NCI-H345 (cell line): ENCODE measurements at regions not wholly inside any gene's neighbourhood (a gene's known extent, or its start where the extent isn't known, plus 50 kb on each side); places are given as distances from the start of the nearest gene placed in this dataset.

Source experiments
- DNase-seq: peaks from one replicate; lab custom pipeline; 2025; lab: John Stamatoyannopoulos, UW

- no peak for DNase-seq
These were observed 357.3 kb upstream of the RGS6 start for GRCh38 chr14:71574976-71575375.

- DNase-seq = no peak
These were observed 355.8 kb upstream of the RGS6 start for GRCh38 chr14:71576472-71576871.

- DNase-seq = no peak
These were observed 352.9 kb upstream of the RGS6 start for GRCh38 chr14:71579331-71579730.

GRCh38 chr14:71582705-71583104 is 349.5 kb upstream of the RGS6 start:
- no peak for DNase-seq

GRCh38 chr14:71583194-71583593 is 349.0 kb upstream of the RGS6 start:
- no peak for DNase-seq

GRCh38 chr14:71583705-71584104 is 348.5 kb upstream of the RGS6 start:
- no peak for DNase-seq

GRCh38 chr14:71585361-71585760 is 346.9 kb upstream of the RGS6 start:
- no peak for DNase-seq

GRCh38 chr14:71586131-71586897 is 345.9 kb upstream of the RGS6 start:
- no peak for DNase-seq

GRCh38 chr14:71588028-71588427 is 344.2 kb upstream of the RGS6 start:
- DNase-seq = no peak

GRCh38 chr14:71588576-71589215 is 343.5 kb upstream of the RGS6 start:
- DNase-seq = no peak

GRCh38 chr14:71589609-71590008 is 342.6 kb upstream of the RGS6 start:
- DNase-seq = no peak

GRCh38 chr14:71590131-71590530 is 342.1 kb upstream of the RGS6 start:
- DNase-seq = no peak

- no peak for DNase-seq
These were observed 341.0 kb upstream of the RGS6 start for GRCh38 chr14:71591231-71591630.

- DNase-seq = no peak
These were observed 340.3 kb upstream of the RGS6 start for GRCh38 chr14:71591929-71592328.

GRCh38 chr14:71592361-71592760 is 339.9 kb upstream of the RGS6 start:
- DNase-seq = no peak

GRCh38 chr14:71593966-71594365 is 338.3 kb upstream of the RGS6 start:
- DNase-seq = no peak

GRCh38 chr14:71594821-71595220 is 337.4 kb upstream of the RGS6 start:
- no peak for DNase-seq

- no peak for DNase-seq
These were observed 336.8 kb upstream of the RGS6 start for GRCh38 chr14:71595441-71595840.

- DNase-seq = no peak
These were observed 334.8 kb upstream of the RGS6 start for GRCh38 chr14:71597287-71597920.

- no peak for DNase-seq
These were observed 334.1 kb upstream of the RGS6 start for GRCh38 chr14:71597955-71598660.

GRCh38 chr14:71600309-71600708 is 331.9 kb upstream of the RGS6 start:
- no peak for DNase-seq

GRCh38 chr14:71602524-71602923 is 329.7 kb upstream of the RGS6 start:
- DNase-seq = no peak

- no peak for DNase-seq
These were observed 328.0 kb upstream of the RGS6 start for GRCh38 chr14:71604231-71604630.
